Tibial nerve (tissue), 3 donors: ENCODE measurements at regions not wholly inside any gene's neighbourhood (a gene's known extent, or its start where the extent isn't known, plus 50 kb on each side); places are given as distances from the start of the nearest gene placed in this dataset.

ENCODE experiments used
- POLR2A ChIP-seq, 2 donors: fragments of 450-650 bp; IDR thresholded peaks; one replicate each; pipeline ENCODE4 v1.6.1; 2017; ENCODE audit warnings: antibody characterized with exemption in 2 of 2, mild to moderate bottlenecking in 2 of 2, moderate library complexity in 2 of 2
- TF ChIP-seq, protein P1 (sequence below), 5 experiments: fragments of 200-600 bp in 3 of 5; fragments of 450-650 bp in 2 of 5; sonication (generic) in 3 of 5; IDR thresholded peaks; one replicate each; pipeline ENCODE4 v1.5.1; 2016 to 2019; ENCODE audit warnings: antibody characterized with exemption in 5 of 5, mild to moderate bottlenecking in 3 of 5, moderate library complexity in 2 of 5

DNA sequence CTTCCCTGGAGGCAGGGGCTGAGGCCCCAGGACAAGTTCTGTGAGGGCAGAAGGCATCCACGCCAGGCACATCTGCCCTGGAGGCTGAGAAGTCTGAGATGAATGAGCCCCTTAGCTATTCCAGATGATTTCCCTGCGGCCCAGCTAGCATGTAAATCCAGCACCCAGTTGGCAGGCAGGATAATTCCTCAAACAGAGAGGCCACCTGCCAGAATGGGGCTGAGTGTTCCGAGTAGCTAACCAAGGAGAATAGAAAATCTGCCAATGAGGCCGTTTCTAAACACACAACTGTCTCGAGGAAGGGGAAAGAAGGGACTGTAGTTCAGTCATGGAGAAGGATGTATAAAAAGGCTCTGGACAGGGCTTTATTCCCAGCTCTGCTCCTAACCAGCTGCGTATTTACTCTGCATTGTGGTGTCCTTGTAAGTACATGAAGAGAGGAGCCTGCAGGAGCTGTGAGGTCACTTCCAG, 211.4 kb upstream of the CDYL start:
- TF ChIP-seq, protein P1, sequence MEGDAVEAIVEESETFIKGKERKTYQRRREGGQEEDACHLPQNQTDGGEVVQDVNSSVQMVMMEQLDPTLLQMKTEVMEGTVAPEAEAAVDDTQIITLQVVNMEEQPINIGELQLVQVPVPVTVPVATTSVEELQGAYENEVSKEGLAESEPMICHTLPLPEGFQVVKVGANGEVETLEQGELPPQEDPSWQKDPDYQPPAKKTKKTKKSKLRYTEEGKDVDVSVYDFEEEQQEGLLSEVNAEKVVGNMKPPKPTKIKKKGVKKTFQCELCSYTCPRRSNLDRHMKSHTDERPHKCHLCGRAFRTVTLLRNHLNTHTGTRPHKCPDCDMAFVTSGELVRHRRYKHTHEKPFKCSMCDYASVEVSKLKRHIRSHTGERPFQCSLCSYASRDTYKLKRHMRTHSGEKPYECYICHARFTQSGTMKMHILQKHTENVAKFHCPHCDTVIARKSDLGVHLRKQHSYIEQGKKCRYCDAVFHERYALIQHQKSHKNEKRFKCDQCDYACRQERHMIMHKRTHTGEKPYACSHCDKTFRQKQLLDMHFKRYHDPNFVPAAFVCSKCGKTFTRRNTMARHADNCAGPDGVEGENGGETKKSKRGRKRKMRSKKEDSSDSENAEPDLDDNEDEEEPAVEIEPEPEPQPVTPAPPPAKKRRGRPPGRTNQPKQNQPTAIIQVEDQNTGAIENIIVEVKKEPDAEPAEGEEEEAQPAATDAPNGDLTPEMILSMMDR (IDR thresholded peaks at IDR 0.05), result no peak
- no peak for TF ChIP-seq POLR2A (IDR thresholded peaks at IDR 0.05)
